Esophagus muscularis mucosa (tissue), 4 donors: ENCODE measurements at regions not wholly inside any gene's neighbourhood (a gene's known extent, or its start where the extent isn't known, plus 50 kb on each side); places are given as distances from the start of the nearest gene placed in this dataset.

Experiments used
- DNase-seq: peaks from one replicate; pipeline ENCODE4 v3.0.0-alpha.2; 2017; ENCODE audit errors: extremely low spot score
- H3K27ac ChIP-seq, 4 donors: fragments of 200-600 bp; sonication (generic); replicated peaks in 1 of 4; 1 replicate in 3 of 4; 2 replicates in 1 of 4; pipeline ENCODE4 v1.5.1; 2016 to 2019; ENCODE audit warnings: mild to moderate bottlenecking in 1 of 4
- H3K27me3 ChIP-seq, 4 donors: fragments of 200-600 bp; sonication (generic); one replicate each; pipeline versions ENCODE4 v1.5.1 to v1.6.0; 2016 to 2019
- H3K36me3 ChIP-seq, 4 donors: fragments of 200-600 bp; sonication (generic); one replicate each; pipeline ENCODE4 v1.5.1; 2016 to 2019
- H3K4me1 ChIP-seq, 4 donors: fragments of 200-600 bp; sonication (generic); one replicate each; pipeline ENCODE4 v1.5.1; 2016 to 2019
- H3K4me3 ChIP-seq, 4 donors: fragments of 200-600 bp; sonication (generic); 1 replicate in 2 of 4; 2 replicates in 2 of 4; pipeline ENCODE4 v1.5.1; 2016 to 2019; ENCODE audit warnings: mild to moderate bottlenecking in 4 of 4, moderate library complexity in 1 of 4
- H3K9me3 ChIP-seq, 4 donors: fragments of 200-600 bp; sonication (generic); 1 replicate in 3 of 4; 2 replicates in 1 of 4; pipeline ENCODE4 v1.5.1; 2016 to 2019
- CTCF ChIP-seq, 3 experiments: fragments of 200-600 bp in 2 of 3; fragments of 450-650 bp in 1 of 3; sonication (generic) in 2 of 3; IDR thresholded peaks; one replicate each; pipeline ENCODE4 v1.5.1; 2017 to 2019; ENCODE audit warnings: antibody characterized with exemption in 3 of 3, mild to moderate bottlenecking in 2 of 3, moderate library complexity in 1 of 3
- EP300 ChIP-seq: sonication (generic); formaldehyde crosslinking; IDR thresholded peaks from one replicate; pipeline ENCODE4 v1.6.1; 2017; ENCODE audit warnings: antibody characterized with exemption
- POLR2A ChIP-seq: fragments of 450-650 bp; IDR thresholded peaks from one replicate; pipeline ENCODE4 v1.6.1; 2017; ENCODE audit warnings: antibody characterized with exemption, moderate library complexity, mild to moderate bottlenecking, low read depth
- POLR2AphosphoS5 ChIP-seq, 2 donors: sonication (generic); formaldehyde crosslinking; IDR thresholded peaks; one replicate each; pipeline ENCODE4 v1.6.1; 2017; ENCODE audit warnings: antibody characterized with exemption in 2 of 2
- WGBS: methylation state at CpG from one replicate; pipeline ENCODE4 v1.1.5; 2018; 5-methylcytosine and 5-hydroxymethylcytosine counted together
- intact Hi-C: fragments of 100-400 bp; cut with DNase I; formaldehyde crosslinking; loops from one replicate; pipeline ENCODE4 v1.15.1; 2023

GRCh38 chr2:76516861-76517573, 806.3 kb upstream of the GCFC2 start:
- H3K4me1 ChIP-seq: no peaks in the 10 kb centered on the region
- 100% methylated on average over 1 of the region's 1 CpG for WGBS
- intact Hi-C loops: no loop called here

GRCh38 chr2:76512201-76512820, 801.6 kb upstream of the GCFC2 start:
- Histone ChIP-seq H3K4me3 (no peak overlapping the region), H3K27me3 (no peaks in the 10 kb centered on the region), H3K4me1 (no peaks in the 10 kb centered on the region), H3K27ac (no peak overlapping the region), H3K36me3 (no peaks in the 10 kb centered on the region), H3K9me3 (no peaks in the 10 kb centered on the region)
- TF ChIP-seq EP300 (no peak), CTCF (IDR thresholded peaks at IDR 0.05) (no peak), POLR2A (no peak), POLR2AphosphoS5 (IDR thresholded peaks at IDR 0.05) (no peak)
- intact Hi-C loops: no loop called here
- no peak for DNase-seq
- WGBS: 74% methylated on average over 4 of the region's 4 CpGs

More at GRCh38 chr2:76516861-76517573, 806.3 kb upstream of the GCFC2 start:
- no peaks in the 10 kb centered on the region for H3K27me3 ChIP-seq
- no peak for DNase-seq
- H3K27ac ChIP-seq: no peak overlapping the region
- peaks cover 0 to 3% (median 0%) of the 10 kb centered on the region in 4 donors for H3K9me3 ChIP-seq
- no peak for TF ChIP-seq EP300
- TF ChIP-seq POLR2A: no peak
- no peak for TF ChIP-seq POLR2AphosphoS5 (IDR thresholded peaks at IDR 0.05)
- TF ChIP-seq CTCF (IDR thresholded peaks at IDR 0.05): no peak
- no peaks in the 10 kb centered on the region for H3K36me3 ChIP-seq
- H3K4me3 ChIP-seq: no peak overlapping the region

- H3K27me3 ChIP-seq: no peaks in the 10 kb centered on the region
- TF ChIP-seq EP300 (no peak), POLR2A (no peak), CTCF (IDR thresholded peaks at IDR 0.05) (no peak), POLR2AphosphoS5 (IDR thresholded peaks at IDR 0.05) (no peak)
- no peaks in the 10 kb centered on the region for H3K36me3 ChIP-seq
- H3K27ac ChIP-seq: no peak overlapping the region
- H3K4me3 ChIP-seq: no peak overlapping the region
- H3K4me1 ChIP-seq: no peaks in the 10 kb centered on the region
- no peak for DNase-seq
- WGBS: 85% methylated on average over 6 of the region's 6 CpGs
- intact Hi-C loops: no loop called here
- no peaks in the 10 kb centered on the region for H3K9me3 ChIP-seq
These were observed 795.8 kb upstream of the GCFC2 start for GRCh38 chr2:76506538-76506937.

GRCh38 chr2:76501641-76502040, 790.9 kb upstream of the GCFC2 start:
- H3K4me3 ChIP-seq: no peak overlapping the region
- no peaks in the 10 kb centered on the region for H3K36me3 ChIP-seq
- TF ChIP-seq CTCF (IDR thresholded peaks at IDR 0.05): no peak
- TF ChIP-seq POLR2A: no peak
- no peak for TF ChIP-seq POLR2AphosphoS5 (IDR thresholded peaks at IDR 0.05)
- TF ChIP-seq EP300: no peak
- intact Hi-C loops: no loop called here
- no peaks in the 10 kb centered on the region for H3K9me3 ChIP-seq
- H3K4me1 ChIP-seq: no peaks in the 10 kb centered on the region
- H3K27me3 ChIP-seq: no peaks in the 10 kb centered on the region
- 86% methylated on average over 1 of the region's 1 CpG for WGBS
- no peak overlapping the region for H3K27ac ChIP-seq
- DNase-seq: no peak

- H3K4me3 ChIP-seq: no peak overlapping the region
- TF ChIP-seq EP300: no peak
- no peak for TF ChIP-seq CTCF (IDR thresholded peaks at IDR 0.05)
- no peak for TF ChIP-seq POLR2A
- no peak for TF ChIP-seq POLR2AphosphoS5 (IDR thresholded peaks at IDR 0.05)
- 80% methylated on average over 2 of the region's 2 CpGs for WGBS
- no peaks in the 10 kb centered on the region for H3K36me3 ChIP-seq
- no peaks in the 10 kb centered on the region for H3K9me3 ChIP-seq
- no peak overlapping the region for H3K27ac ChIP-seq
- no peaks in the 10 kb centered on the region for H3K27me3 ChIP-seq
- H3K4me1 ChIP-seq: no peaks in the 10 kb centered on the region
- intact Hi-C loops: no loop called here
- no peak for DNase-seq
These were observed 787.6 kb upstream of the GCFC2 start for GRCh38 chr2:76498360-76498759.
